IMR-90 (cell line): ENCODE measurements at regions not wholly inside any gene's neighbourhood (a gene's known extent, or its start where the extent isn't known, plus 50 kb on each side); places are given as distances from the start of the nearest gene placed in this dataset.

ENCODE experiments used
- BHLHE40 ChIP-seq: fragments of 150-350 bp; IDR thresholded peaks from 2 replicates; pipeline ENCODE4 v1.6.1; 2016; ENCODE audit warnings: mild to moderate bottlenecking, low read depth, low read length
- CEBPB ChIP-seq: IDR thresholded peaks from 2 replicates; pipeline ENCODE4 v1.6.1; 2012; ENCODE audit warnings: low read depth, low read length, improper control_type of control experiment
- CHD1 ChIP-seq: IDR thresholded peaks from 2 replicates; pipeline ENCODE4 v1.6.1; 2012; ENCODE audit warnings: low read depth, low read length, improper control_type of control experiment
- MAFK ChIP-seq: IDR thresholded peaks from 2 replicates; pipeline ENCODE4 v1.6.1; 2012; ENCODE audit warnings: low read depth, low read length, improper control_type of control experiment
- NFE2L2 ChIP-seq: fragments of 150-350 bp; IDR thresholded peaks from 2 replicates; pipeline ENCODE4 v1.6.1; 2016; ENCODE audit warnings: low read depth, mild to moderate bottlenecking, low read length
- POLR2A ChIP-seq: IDR thresholded peaks from 2 replicates; pipeline ENCODE4 v1.6.1; 2012; ENCODE audit warnings: mild to moderate bottlenecking, low read depth, low read length
- RAD21 ChIP-seq: IDR thresholded peaks from 2 replicates; pipeline ENCODE4 v1.6.1; 2012; ENCODE audit warnings: low read length, improper control_type of control experiment
- TF ChIP-seq, protein P1 (sequence below): conservative IDR thresholded peaks from 2 replicates; pipeline ENCODE4 v1.5.1; 2012; ENCODE audit warnings: mild to moderate bottlenecking, low read depth, low read length, improper control_type of control experiment
- TF ChIP-seq, protein P2 (sequence below): fragments of 150-350 bp; IDR thresholded peaks from 2 replicates; pipeline ENCODE4 v1.6.1; 2017; ENCODE audit warnings: mild to moderate bottlenecking, antibody characterized with exemption, low read length, low read depth
- TF ChIP-seq, protein P3 (sequence below): fragments of 150-350 bp; IDR thresholded peaks from 2 replicates; pipeline ENCODE4 v1.6.1; 2016; ENCODE audit warnings: low read depth, mild to moderate bottlenecking, low read length, moderate library complexity, borderline replicate concordance

DNA sequence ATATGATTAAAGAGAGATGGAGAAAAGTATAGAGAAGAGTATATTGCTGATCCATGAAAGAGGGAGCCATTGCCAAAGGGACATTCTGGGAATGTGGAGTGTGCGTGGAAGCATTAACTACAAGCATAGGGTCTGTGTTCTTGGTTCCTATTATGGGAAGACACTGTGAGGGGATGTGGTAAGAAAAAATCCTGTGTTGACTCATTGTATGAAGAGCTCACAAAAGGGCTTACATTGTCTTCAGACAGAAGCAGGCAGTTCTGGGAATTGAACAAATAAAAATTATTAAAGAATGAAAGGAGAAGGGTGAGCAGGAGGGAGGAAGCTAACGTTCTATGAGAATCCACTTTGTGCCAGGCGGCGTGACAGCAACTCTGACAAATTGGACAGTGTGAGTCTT lies 250.4 kb upstream of the CHD1 start:
- TF ChIP-seq, protein P1, sequence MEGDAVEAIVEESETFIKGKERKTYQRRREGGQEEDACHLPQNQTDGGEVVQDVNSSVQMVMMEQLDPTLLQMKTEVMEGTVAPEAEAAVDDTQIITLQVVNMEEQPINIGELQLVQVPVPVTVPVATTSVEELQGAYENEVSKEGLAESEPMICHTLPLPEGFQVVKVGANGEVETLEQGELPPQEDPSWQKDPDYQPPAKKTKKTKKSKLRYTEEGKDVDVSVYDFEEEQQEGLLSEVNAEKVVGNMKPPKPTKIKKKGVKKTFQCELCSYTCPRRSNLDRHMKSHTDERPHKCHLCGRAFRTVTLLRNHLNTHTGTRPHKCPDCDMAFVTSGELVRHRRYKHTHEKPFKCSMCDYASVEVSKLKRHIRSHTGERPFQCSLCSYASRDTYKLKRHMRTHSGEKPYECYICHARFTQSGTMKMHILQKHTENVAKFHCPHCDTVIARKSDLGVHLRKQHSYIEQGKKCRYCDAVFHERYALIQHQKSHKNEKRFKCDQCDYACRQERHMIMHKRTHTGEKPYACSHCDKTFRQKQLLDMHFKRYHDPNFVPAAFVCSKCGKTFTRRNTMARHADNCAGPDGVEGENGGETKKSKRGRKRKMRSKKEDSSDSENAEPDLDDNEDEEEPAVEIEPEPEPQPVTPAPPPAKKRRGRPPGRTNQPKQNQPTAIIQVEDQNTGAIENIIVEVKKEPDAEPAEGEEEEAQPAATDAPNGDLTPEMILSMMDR, result no peak
- TF ChIP-seq POLR2A (no peak), RAD21 (no peak), CEBPB (no peak), MAFK (no peak), CHD1 (no peak), NFE2L2 (no peak), BHLHE40 (no peak)
- TF ChIP-seq, protein P2, sequence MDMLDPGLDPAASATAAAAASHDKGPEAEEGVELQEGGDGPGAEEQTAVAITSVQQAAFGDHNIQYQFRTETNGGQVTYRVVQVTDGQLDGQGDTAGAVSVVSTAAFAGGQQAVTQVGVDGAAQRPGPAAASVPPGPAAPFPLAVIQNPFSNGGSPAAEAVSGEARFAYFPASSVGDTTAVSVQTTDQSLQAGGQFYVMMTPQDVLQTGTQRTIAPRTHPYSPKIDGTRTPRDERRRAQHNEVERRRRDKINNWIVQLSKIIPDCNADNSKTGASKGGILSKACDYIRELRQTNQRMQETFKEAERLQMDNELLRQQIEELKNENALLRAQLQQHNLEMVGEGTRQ, result no peak
- TF ChIP-seq, protein P3, sequence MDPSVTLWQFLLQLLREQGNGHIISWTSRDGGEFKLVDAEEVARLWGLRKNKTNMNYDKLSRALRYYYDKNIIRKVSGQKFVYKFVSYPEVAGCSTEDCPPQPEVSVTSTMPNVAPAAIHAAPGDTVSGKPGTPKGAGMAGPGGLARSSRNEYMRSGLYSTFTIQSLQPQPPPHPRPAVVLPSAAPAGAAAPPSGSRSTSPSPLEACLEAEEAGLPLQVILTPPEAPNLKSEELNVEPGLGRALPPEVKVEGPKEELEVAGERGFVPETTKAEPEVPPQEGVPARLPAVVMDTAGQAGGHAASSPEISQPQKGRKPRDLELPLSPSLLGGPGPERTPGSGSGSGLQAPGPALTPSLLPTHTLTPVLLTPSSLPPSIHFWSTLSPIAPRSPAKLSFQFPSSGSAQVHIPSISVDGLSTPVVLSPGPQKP, result no peak
